GM12878 (cell line): ENCODE measurements at regions not wholly inside any gene's neighbourhood (a gene's known extent, or its start where the extent isn't known, plus 50 kb on each side); places are given as distances from the start of the nearest gene placed in this dataset.

Source experiments
- ATAC-seq: fragments of 200-7000 bp; cut with Tn5 transposase; 3 replicates; pipeline ENCODE4 v1.9.1; 2020; ENCODE audit warnings: mild to moderate bottlenecking, moderate library complexity
- BruUV-seq: library from RNA; stranded (reverse); fragments of 400-500 nt; replicated peaks from 2 replicates; lab custom pipeline; 2021; lab: Mats Ljungman, UMichigan
- CTCF ChIA-PET: fragments of 300-600 bp; sonication (Branson Sonifier 250); formaldehyde crosslinking; extraction: SDS; loops from one replicate; lab custom pipeline; 2021; ENCODE audit warnings: inconsistent platforms; lab: Yijun Ruan, JAX
- POLR2A ChIA-PET: fragments of 350-600 bp; formaldehyde crosslinking; extraction: SDS; loops from one replicate; lab custom pipeline; 2021; ENCODE audit warnings: inconsistent platforms; lab: Charles Lee
- RAD21 ChIA-PET: fragments of 300-600 bp; sonication (Branson Sonifier 250); formaldehyde crosslinking; loops from one replicate; lab custom pipeline; 2023; ENCODE audit warnings: antibody characterized with exemption; ENCODE audit not compliant: unreplicated experiment; lab: Charles Lee
- SMC1A ChIA-PET: fragments of 300-600 bp; sonication (Branson Sonifier 250); formaldehyde crosslinking; loops from one replicate; lab custom pipeline; 2023; ENCODE audit not compliant: unreplicated experiment, uncharacterized antibody; lab: Charles Lee
- DNase-seq: peaks from one replicate; pipeline ENCODE4 v3.0.0-alpha.2; 2011; ENCODE audit warnings: low read depth, low spot score
- FAIRE-seq: peaks from 3 replicates; lab custom pipeline; 2011; peaks lifted over from hg19 to GRCh38; lab: Jason Lieb, UNC
- H2AFZ ChIP-seq: 2 replicates; pipeline ENCODE4 v1.6.0; 2011; ENCODE audit warnings: low read depth, low read length, control low read depth; ENCODE audit not compliant: control insufficient read depth
- H3K27ac ChIP-seq: 2 replicates; pipeline ENCODE4 v1.5.1; 2011; ENCODE audit warnings: control low read depth; ENCODE audit not compliant: control insufficient read depth, insufficient read depth
- H3K27me3 ChIP-seq, 2 experiments: replicated peaks in 1 of 2; 2 replicates each; pipeline versions ENCODE4 v1.6.0 to v1.6.1; 2011; ENCODE audit warnings: low read length in 1 of 2; ENCODE audit not compliant: control insufficient read depth in 2 of 2, insufficient read depth in 2 of 2
- H3K36me3 ChIP-seq, 2 experiments: 2 replicates each; pipeline ENCODE4 v1.5.1; 2011; ENCODE audit warnings: low read length in 1 of 2; ENCODE audit not compliant: control insufficient read depth in 2 of 2, insufficient read depth in 2 of 2
- H3K4me1 ChIP-seq: 2 replicates; pipeline ENCODE4 v1.6.1; 2011; ENCODE audit warnings: mild to moderate bottlenecking, low read length, moderate library complexity, mixed read lengths; ENCODE audit not compliant: control insufficient read depth, insufficient read depth
- H3K4me2 ChIP-seq: 2 replicates; pipeline ENCODE4 v1.6.0; 2011; ENCODE audit warnings: control low read depth; ENCODE audit not compliant: control insufficient read depth, insufficient read depth
- H3K4me3 ChIP-seq: fragments of 200-600 bp; sonication (generic); 2 replicates; pipeline ENCODE4 v1.5.1; 2016
- H3K79me2 ChIP-seq: 2 replicates; pipeline ENCODE4 v1.6.0; 2011; ENCODE audit warnings: low read length; ENCODE audit not compliant: control insufficient read depth, insufficient read depth
- H3K9ac ChIP-seq: 2 replicates; pipeline ENCODE4 v1.8.0; 2011; ENCODE audit warnings: low read length, control low read depth, mixed read lengths; ENCODE audit not compliant: control insufficient read depth, insufficient read depth
- H3K9me3 ChIP-seq: replicated peaks from 3 replicates; pipeline ENCODE4 v1.5.1; 2011; ENCODE audit warnings: mild to moderate bottlenecking, low read length; ENCODE audit not compliant: control insufficient read depth, insufficient read depth
- H4K20me1 ChIP-seq: 2 replicates; pipeline ENCODE4 v1.6.0; 2011; ENCODE audit not compliant: control insufficient read depth, insufficient read depth
- ATF7 ChIP-seq: fragments of 450-650 bp; IDR thresholded peaks from 2 replicates; pipeline ENCODE4 v1.6.1; 2016; ENCODE audit warnings: low read depth, mild to moderate bottlenecking
- CHD2 ChIP-seq: IDR thresholded peaks from 2 replicates; pipeline ENCODE4 v1.6.1; 2011; ENCODE audit warnings: low read depth, low read length, improper control_type of control experiment, borderline replicate concordance
- FOXM1 ChIP-seq: IDR thresholded peaks from 2 replicates; pipeline ENCODE4 v1.6.1; 2012; ENCODE audit warnings: low read depth, mild to moderate bottlenecking, inconsistent platforms, low read length, moderate library complexity
- GABPA ChIP-seq: IDR thresholded peaks from 2 replicates; pipeline ENCODE4 v1.6.1; 2014; ENCODE audit warnings: antibody characterized with exemption, low read depth, mild to moderate bottlenecking, inconsistent platforms
- IKZF2 ChIP-seq, 2 experiments: fragments of 450-650 bp; IDR thresholded peaks; 2 replicates each; pipeline ENCODE4 v1.6.1; 2017; ENCODE audit warnings: mild to moderate bottlenecking in 2 of 2, moderate library complexity in 2 of 2
- MEF2A ChIP-seq: IDR thresholded peaks from 2 replicates; pipeline ENCODE4 v1.6.1; 2011; ENCODE audit warnings: low read depth, mild to moderate bottlenecking, low read length, moderate library complexity; ENCODE audit not compliant: insufficient read depth
- NFXL1 ChIP-seq: fragments of 450-650 bp; IDR thresholded peaks from 2 replicates; pipeline ENCODE4 v1.6.1; 2017; ENCODE audit warnings: antibody characterized with exemption, mild to moderate bottlenecking, borderline replicate concordance
- PAX5 ChIP-seq: IDR thresholded peaks from 2 replicates; pipeline ENCODE4 v1.6.1; 2011; ENCODE audit warnings: low read depth, low read length, borderline replicate concordance
- PKNOX1 ChIP-seq: fragments of 450-650 bp; IDR thresholded peaks from 2 replicates; pipeline ENCODE4 v1.6.1; 2016; ENCODE audit warnings: mild to moderate bottlenecking
- ZBED1 ChIP-seq: IDR thresholded peaks from 2 replicates; pipeline ENCODE4 v1.6.1; 2016; ENCODE audit warnings: borderline replicate concordance
- ZSCAN29 ChIP-seq: fragments of 450-650 bp; IDR thresholded peaks from 2 replicates; pipeline ENCODE4 v1.6.1; 2017; ENCODE audit warnings: mild to moderate bottlenecking, moderate library complexity
- WGBS: methylation state at CpG from one replicate; pipeline ENCODE4 v1.1.6; 2016; ENCODE audit warnings: low lambda C conversion rate; ENCODE audit not compliant: insufficient replicate concordance, insufficient coverage; ENCODE audit errors: missing lambda C conversion rate; 5-methylcytosine and 5-hydroxymethylcytosine counted together
- in situ Hi-C: fragments of 300-500 bp; cut with MboI; formaldehyde crosslinking; loops from 9 replicates; pipeline ENCODE4 v1.14.3; 2018; ENCODE audit warnings: mixed read lengths
- intact Hi-C: fragments of 100-400 bp; cut with micrococcal nuclease; formaldehyde crosslinking; loops from one replicate; pipeline ENCODE4 v1.14.2; 2022; ENCODE audit not compliant: unreplicated experiment
- TF ChIP-seq, protein P1 (sequence below): fragments of 450-650 bp; IDR thresholded peaks from 2 replicates; pipeline ENCODE4 v1.6.1; 2017; ENCODE audit warnings: antibody characterized with exemption, mild to moderate bottlenecking, moderate library complexity

DNA sequence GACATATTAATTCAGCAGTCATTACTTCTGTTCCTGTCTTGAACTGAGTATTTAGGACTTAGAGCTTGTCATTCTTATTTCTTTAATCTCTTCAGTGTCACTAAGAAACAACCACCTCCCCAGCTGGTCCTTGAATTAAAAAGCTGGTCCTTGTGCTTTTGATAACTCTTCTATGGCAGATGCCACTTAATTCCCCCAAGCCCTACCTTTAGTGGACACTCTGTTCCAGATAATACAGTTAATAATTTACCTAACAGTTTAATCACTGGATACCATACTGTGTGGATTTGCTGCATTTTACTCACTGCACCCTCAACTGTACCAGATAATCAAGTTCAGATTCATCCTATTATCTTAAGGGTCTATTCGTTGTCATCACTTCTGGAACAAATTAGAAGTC is 73.1 kb downstream of the SKA1 start:
- H3K79me2 ChIP-seq: no peaks in the 10 kb centered on the region
- H3K27me3 ChIP-seq: no peaks in the 10 kb centered on the region
- 0% methylated on average over 1 of the region's 1 CpG for WGBS
- in situ Hi-C loops: no loop called here
- ChIA-PET RAD21 (no interaction called here), SMC1A (interaction anchor here (1.0 kb wide), 1 partner anchor 194 kb away, joined by 3 read pairs; no protein-coding TSS in a partner anchor), POLR2A (no interaction called here), CTCF (interaction anchor here (0.6 kb wide), 1 partner anchor 557 kb away, joined by 4 read pairs; no protein-coding TSS in a partner anchor)
- H2AFZ ChIP-seq: no peak overlapping the region
- DNase-seq (no peak), FAIRE-seq (no peak), ATAC-seq (no peak)
- H4K20me1 ChIP-seq: no peaks in the 10 kb centered on the region
- no peaks in the 10 kb centered on the region for H3K36me3 ChIP-seq
- H3K4me3 ChIP-seq: no peak overlapping the region
- no peak overlapping the region for H3K4me2 ChIP-seq
- H3K27ac ChIP-seq: no peak overlapping the region
- H3K9ac ChIP-seq: no peak overlapping the region
- TF ChIP-seq CHD2: no peak
- no peak for TF ChIP-seq IKZF2 (IDR thresholded peaks at IDR 0.05)
- TF ChIP-seq PKNOX1: no peak
- TF ChIP-seq, protein P1, sequence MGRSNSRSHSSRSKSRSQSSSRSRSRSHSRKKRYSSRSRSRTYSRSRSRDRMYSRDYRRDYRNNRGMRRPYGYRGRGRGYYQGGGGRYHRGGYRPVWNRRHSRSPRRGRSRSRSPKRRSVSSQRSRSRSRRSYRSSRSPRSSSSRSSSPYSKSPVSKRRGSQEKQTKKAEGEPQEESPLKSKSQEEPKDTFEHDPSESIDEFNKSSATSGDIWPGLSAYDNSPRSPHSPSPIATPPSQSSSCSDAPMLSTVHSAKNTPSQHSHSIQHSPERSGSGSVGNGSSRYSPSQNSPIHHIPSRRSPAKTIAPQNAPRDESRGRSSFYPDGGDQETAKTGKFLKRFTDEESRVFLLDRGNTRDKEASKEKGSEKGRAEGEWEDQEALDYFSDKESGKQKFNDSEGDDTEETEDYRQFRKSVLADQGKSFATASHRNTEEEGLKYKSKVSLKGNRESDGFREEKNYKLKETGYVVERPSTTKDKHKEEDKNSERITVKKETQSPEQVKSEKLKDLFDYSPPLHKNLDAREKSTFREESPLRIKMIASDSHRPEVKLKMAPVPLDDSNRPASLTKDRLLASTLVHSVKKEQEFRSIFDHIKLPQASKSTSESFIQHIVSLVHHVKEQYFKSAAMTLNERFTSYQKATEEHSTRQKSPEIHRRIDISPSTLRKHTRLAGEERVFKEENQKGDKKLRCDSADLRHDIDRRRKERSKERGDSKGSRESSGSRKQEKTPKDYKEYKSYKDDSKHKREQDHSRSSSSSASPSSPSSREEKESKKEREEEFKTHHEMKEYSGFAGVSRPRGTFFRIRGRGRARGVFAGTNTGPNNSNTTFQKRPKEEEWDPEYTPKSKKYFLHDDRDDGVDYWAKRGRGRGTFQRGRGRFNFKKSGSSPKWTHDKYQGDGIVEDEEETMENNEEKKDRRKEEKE: no peak
- no peak for TF ChIP-seq PAX5
- no peak for TF ChIP-seq GABPA
- TF ChIP-seq ZBED1: no peak
- TF ChIP-seq MEF2A: no peak
- TF ChIP-seq FOXM1: no peak
- no peak for TF ChIP-seq ZSCAN29
- TF ChIP-seq ATF7: no peak
- TF ChIP-seq NFXL1: no peak
- no peaks in the 10 kb centered on the region for H3K4me1 ChIP-seq
- no TSS peak for BruUV-seq
- no peaks in the 10 kb centered on the region; the same call in 2 of the 3 replicates for H3K9me3 ChIP-seq
- intact Hi-C loops: no loop called here
